ENCODE measurements at regions not wholly inside any gene's neighbourhood (a gene's known extent, or its start where the extent isn't known, plus 50 kb on each side); places are given as distances from the start of the nearest gene placed in this dataset.

- Histone ChIP-seq H3K4me2 (ENCODE audit: low read depth, low read length, poor library complexity, severe bottlenecking) (no peak overlapping the region), H2AFZ (ENCODE audit: low read length) (no peak overlapping the region), H3K4me1 (ENCODE audit: insufficient read depth, low read length, poor library complexity, severe bottlenecking) (no peaks in the 10 kb centered on the region), H3K79me2 (ENCODE audit: insufficient read depth, low read length) (no peaks in the 10 kb centered on the region), H3F3A (ENCODE audit: low read depth) (no peaks in the 10 kb centered on the region), H3K4me3 (ENCODE audit: low read length, poor library complexity, severe bottlenecking) (no peak overlapping the region), H3K27me3 (ENCODE audit: insufficient read depth, low read length, poor library complexity, severe bottlenecking) (peaks cover 5% of the 10 kb centered on the region), H3K9ac (ENCODE audit: low read depth, low read length, poor library complexity, severe bottlenecking) (no peak overlapping the region), H4K20me1 (ENCODE audit: insufficient read depth, low read length, poor library complexity, severe bottlenecking) (no peaks in the 10 kb centered on the region), H3K9me2 (replicated peaks; ENCODE audit: low read depth, low read length) (no peaks in the 10 kb centered on the region), H3K9me3 (ENCODE audit: insufficient read depth, low read depth, low read length) (no peaks in the 10 kb centered on the region), H3K36me3 (ENCODE audit: insufficient read depth, low read length) (no peaks in the 10 kb centered on the region)
- TF ChIP-seq, protein P1, sequence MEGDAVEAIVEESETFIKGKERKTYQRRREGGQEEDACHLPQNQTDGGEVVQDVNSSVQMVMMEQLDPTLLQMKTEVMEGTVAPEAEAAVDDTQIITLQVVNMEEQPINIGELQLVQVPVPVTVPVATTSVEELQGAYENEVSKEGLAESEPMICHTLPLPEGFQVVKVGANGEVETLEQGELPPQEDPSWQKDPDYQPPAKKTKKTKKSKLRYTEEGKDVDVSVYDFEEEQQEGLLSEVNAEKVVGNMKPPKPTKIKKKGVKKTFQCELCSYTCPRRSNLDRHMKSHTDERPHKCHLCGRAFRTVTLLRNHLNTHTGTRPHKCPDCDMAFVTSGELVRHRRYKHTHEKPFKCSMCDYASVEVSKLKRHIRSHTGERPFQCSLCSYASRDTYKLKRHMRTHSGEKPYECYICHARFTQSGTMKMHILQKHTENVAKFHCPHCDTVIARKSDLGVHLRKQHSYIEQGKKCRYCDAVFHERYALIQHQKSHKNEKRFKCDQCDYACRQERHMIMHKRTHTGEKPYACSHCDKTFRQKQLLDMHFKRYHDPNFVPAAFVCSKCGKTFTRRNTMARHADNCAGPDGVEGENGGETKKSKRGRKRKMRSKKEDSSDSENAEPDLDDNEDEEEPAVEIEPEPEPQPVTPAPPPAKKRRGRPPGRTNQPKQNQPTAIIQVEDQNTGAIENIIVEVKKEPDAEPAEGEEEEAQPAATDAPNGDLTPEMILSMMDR (conservative IDR thresholded peaks at IDR 0.05; ENCODE audit: low read length): no peak
- TF ChIP-seq EZH2phosphoT487 (IDR thresholded peaks at IDR 0.05; ENCODE audit: borderline replicate concordance): no peak
These were observed 189.6 kb upstream of the RMP24 start for GRCh38 chr18:35782926-35783325.

DNA sequence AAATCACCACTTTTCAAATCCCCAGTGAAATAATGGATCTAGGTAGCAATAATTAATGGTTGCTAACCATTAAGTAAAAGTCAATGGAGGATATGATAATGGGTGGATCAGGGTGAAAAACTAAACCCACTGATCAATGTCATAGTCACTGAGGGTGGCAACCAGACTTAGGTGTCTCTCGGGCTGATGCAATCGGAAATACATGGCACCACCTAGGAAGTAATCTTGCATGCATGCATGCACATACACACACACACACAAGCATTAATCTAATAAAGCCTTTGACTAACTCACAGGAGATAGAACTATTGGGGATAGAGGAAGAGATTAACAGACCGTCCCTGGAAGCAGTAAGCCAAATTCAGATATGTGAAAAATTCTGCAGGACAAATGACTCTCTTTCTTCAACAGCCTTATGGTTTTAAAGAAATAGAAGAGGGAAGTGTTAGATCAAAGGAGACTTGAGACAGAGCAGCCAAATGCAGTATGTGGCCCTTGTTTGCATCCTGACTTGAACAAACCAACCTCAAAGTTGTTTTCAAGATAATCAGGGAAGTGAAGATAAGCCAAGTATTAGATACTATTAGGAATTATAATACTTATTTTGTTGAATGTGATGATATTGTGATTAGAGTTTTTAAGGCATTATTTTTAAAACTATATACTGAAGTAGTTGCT, 186.0 kb upstream of the RMP24 start:
- TF ChIP-seq, protein P1 (conservative IDR thresholded peaks at IDR 0.05; ENCODE audit: low read length): no peak
- TF ChIP-seq EZH2phosphoT487 (IDR thresholded peaks at IDR 0.05; ENCODE audit: borderline replicate concordance): no peak
- Histone ChIP-seq H3K9me2 (replicated peaks; ENCODE audit: low read depth, low read length) (no peaks in the 10 kb centered on the region), H3K4me1 (ENCODE audit: insufficient read depth, low read length, poor library complexity, severe bottlenecking) (no peaks in the 10 kb centered on the region), H4K20me1 (ENCODE audit: insufficient read depth, low read length, poor library complexity, severe bottlenecking) (no peaks in the 10 kb centered on the region), H3K36me3 (ENCODE audit: insufficient read depth, low read length) (no peaks in the 10 kb centered on the region), H3K79me2 (ENCODE audit: insufficient read depth, low read length) (no peaks in the 10 kb centered on the region), H3K9ac (ENCODE audit: low read depth, low read length, poor library complexity, severe bottlenecking) (no peak overlapping the region), H3K27me3 (ENCODE audit: insufficient read depth, low read length, poor library complexity, severe bottlenecking) (no peaks in the 10 kb centered on the region), H3K9me3 (ENCODE audit: insufficient read depth, low read depth, low read length) (no peaks in the 10 kb centered on the region), H2AFZ (ENCODE audit: low read length) (no peak overlapping the region), H3F3A (ENCODE audit: low read depth) (no peaks in the 10 kb centered on the region), H3K4me2 (ENCODE audit: low read depth, low read length, poor library complexity, severe bottlenecking) (no peak overlapping the region), H3K4me3 (ENCODE audit: low read length, poor library complexity, severe bottlenecking) (no peak overlapping the region)

DNA sequence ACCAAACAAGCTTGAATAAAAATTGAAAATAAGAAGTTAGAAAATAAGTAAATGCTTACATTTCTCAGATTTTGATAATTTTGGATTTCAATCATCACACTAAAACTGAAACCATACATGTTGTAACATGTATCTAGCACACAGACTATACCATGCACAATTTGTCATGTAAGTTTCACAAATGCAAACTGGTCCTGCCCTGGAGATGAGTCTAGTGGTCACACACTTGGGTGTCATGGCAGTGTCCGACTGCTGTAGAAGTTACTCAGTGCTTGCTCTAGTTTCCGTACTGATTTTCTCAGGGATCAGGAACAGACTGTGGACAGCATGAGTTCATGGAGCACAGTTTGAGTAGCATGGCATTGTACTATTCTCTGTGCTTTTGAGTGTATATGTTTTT, 182.9 kb upstream of the RMP24 start:
- H3K9me3 ChIP-seq (ENCODE audit: insufficient read depth, low read depth, low read length): no peaks in the 10 kb centered on the region
- H3K27me3 ChIP-seq (ENCODE audit: insufficient read depth, low read length, poor library complexity, severe bottlenecking): no peaks in the 10 kb centered on the region
- no peak overlapping the region for H2AFZ ChIP-seq (ENCODE audit: low read length)
- no peak overlapping the region for H3K9ac ChIP-seq (ENCODE audit: low read depth, low read length, poor library complexity, severe bottlenecking)
- no peaks in the 10 kb centered on the region for H3K36me3 ChIP-seq (ENCODE audit: insufficient read depth, low read length)
- H3K4me2 ChIP-seq (ENCODE audit: low read depth, low read length, poor library complexity, severe bottlenecking): no peak overlapping the region
- TF ChIP-seq, protein P1 (conservative IDR thresholded peaks at IDR 0.05; ENCODE audit: low read length): no peak
- TF ChIP-seq EZH2phosphoT487 (IDR thresholded peaks at IDR 0.05; ENCODE audit: borderline replicate concordance): no peak
- H3K4me1 ChIP-seq (ENCODE audit: insufficient read depth, low read length, poor library complexity, severe bottlenecking): no peaks in the 10 kb centered on the region
- H3K4me3 ChIP-seq (ENCODE audit: low read length, poor library complexity, severe bottlenecking): no peak overlapping the region
- no peaks in the 10 kb centered on the region for H3K79me2 ChIP-seq (ENCODE audit: insufficient read depth, low read length)
- H4K20me1 ChIP-seq (ENCODE audit: insufficient read depth, low read length, poor library complexity, severe bottlenecking): no peaks in the 10 kb centered on the region
- H3F3A ChIP-seq (ENCODE audit: low read depth): no peaks in the 10 kb centered on the region
- no peaks in the 10 kb centered on the region for H3K9me2 ChIP-seq (replicated peaks; ENCODE audit: low read depth, low read length)
